ENCODE measurements at regions not wholly inside any gene's neighbourhood (a gene's known extent, or its start where the extent isn't known, plus 50 kb on each side); places are given as distances from the start of the nearest gene placed in this dataset.

DNA sequence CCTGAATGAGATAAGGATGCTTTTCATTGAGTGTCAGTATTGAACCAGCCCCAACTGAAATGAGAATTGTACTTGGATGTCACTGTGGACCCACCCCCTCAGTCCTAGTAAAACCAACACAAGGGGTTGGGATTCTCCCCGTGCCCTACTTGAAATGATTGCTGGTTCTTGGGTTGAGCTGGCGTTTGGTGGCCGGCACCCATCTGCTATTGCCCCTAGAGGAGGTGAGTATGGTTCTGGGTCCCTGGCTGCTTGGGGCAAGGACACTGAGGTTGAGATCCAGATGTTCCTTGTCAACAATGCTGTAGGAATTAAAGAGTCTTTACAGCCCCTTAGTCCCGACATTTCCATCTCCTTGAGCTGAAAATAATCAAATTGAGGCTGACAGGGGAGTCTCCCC, 170.0 kb upstream of the ZNF32 start:
- Histone ChIP-seq H3K9me3 (ENCODE audit: control insufficient read depth, insufficient read depth, low read length) (no peaks in the 10 kb centered on the region), H3K36me3 (ENCODE audit: control insufficient read depth, insufficient read depth, low read length) (no peaks in the 10 kb centered on the region), H3K27me3 (ENCODE audit: control insufficient read depth, insufficient read depth, low read length) (no peaks in the 10 kb centered on the region), H3K4me1 (ENCODE audit: control insufficient read depth, insufficient read depth, low read length) (no peaks in the 10 kb centered on the region), H3K9ac (ENCODE audit: low read depth, low read length) (no peak overlapping the region), H3K4me3 (ENCODE audit: low read depth, low read length) (no peak overlapping the region)

DNA sequence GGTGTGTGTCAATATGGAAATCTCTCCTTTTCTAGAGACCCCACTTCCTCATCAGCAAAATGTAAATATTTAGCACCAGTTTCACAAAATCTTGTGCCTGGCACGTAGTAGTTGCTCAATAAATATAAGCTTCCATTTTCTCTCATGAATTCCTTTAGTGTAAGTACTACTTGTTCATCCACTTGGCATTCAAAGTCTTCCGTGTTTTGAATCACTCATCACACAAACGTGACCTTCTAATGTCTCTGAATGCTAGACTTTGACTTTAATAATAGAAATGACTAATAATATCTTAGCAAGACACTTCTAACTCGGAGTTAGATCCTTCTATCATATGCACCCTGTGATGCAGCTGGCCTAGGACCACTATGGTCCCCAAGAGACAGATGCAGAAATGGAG, 168.7 kb upstream of the ZNF32 start:
- Histone ChIP-seq H3K36me3 (ENCODE audit: control insufficient read depth, insufficient read depth, low read length) (no peaks in the 10 kb centered on the region), H3K27me3 (ENCODE audit: control insufficient read depth, insufficient read depth, low read length) (no peaks in the 10 kb centered on the region), H3K4me1 (ENCODE audit: control insufficient read depth, insufficient read depth, low read length) (no peaks in the 10 kb centered on the region), H3K4me3 (ENCODE audit: low read depth, low read length) (no peak overlapping the region), H3K9ac (ENCODE audit: low read depth, low read length) (no peak overlapping the region), H3K9me3 (ENCODE audit: control insufficient read depth, insufficient read depth, low read length) (no peaks in the 10 kb centered on the region)

DNA sequence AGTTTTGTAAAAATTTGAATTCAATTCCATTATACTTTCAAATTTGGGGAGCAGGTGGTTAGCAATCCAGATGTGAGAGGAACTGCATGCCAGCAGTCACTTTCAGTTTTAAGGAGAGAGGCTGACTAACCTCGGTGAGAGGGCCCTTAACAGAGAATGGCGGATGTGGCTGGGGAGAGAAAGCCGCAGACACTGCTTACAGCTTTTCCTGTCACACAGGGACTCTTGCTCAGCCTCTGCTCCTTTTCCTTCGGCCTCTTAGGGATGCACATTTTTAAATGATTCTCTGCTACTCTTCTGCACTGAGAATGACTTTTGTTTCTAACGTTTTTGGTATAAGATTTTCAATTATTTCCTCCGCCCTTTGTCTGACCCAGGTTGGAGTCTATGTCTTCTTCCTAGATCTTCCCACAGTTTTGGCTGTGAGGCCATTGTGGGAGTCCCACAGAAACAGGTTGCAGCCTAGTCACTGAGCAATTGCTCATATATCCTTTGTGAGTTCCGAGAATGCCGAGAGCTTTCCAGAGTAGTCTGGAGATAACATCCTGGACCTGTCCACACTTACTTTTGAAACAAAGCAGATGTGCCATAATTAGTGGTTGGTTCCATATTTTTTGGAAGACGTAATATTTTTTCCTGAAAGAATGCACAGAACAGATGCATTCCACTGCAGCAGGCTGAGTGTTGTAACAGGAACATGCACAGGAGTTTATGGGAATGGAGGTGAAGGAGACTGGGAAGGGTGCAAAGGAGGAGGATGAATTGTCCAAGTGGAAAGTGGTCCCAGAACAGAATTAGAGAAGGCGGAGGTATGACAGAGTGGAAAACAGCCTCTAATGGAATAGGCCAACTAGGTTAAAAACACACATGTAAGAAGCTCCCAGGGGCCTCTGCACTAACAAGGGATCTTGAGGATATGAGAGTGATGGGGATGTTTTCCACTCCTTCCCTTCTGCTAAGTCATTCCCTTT, 168.0 kb upstream of the ZNF32 start:
- Histone ChIP-seq H3K9ac (ENCODE audit: low read depth, low read length) (no peak overlapping the region), H3K4me3 (ENCODE audit: low read depth, low read length) (no peak overlapping the region), H3K9me3 (ENCODE audit: control insufficient read depth, insufficient read depth, low read length) (no peaks in the 10 kb centered on the region), H3K27me3 (ENCODE audit: control insufficient read depth, insufficient read depth, low read length) (no peaks in the 10 kb centered on the region), H3K36me3 (ENCODE audit: control insufficient read depth, insufficient read depth, low read length) (no peaks in the 10 kb centered on the region), H3K4me1 (ENCODE audit: control insufficient read depth, insufficient read depth, low read length) (no peaks in the 10 kb centered on the region)

DNA sequence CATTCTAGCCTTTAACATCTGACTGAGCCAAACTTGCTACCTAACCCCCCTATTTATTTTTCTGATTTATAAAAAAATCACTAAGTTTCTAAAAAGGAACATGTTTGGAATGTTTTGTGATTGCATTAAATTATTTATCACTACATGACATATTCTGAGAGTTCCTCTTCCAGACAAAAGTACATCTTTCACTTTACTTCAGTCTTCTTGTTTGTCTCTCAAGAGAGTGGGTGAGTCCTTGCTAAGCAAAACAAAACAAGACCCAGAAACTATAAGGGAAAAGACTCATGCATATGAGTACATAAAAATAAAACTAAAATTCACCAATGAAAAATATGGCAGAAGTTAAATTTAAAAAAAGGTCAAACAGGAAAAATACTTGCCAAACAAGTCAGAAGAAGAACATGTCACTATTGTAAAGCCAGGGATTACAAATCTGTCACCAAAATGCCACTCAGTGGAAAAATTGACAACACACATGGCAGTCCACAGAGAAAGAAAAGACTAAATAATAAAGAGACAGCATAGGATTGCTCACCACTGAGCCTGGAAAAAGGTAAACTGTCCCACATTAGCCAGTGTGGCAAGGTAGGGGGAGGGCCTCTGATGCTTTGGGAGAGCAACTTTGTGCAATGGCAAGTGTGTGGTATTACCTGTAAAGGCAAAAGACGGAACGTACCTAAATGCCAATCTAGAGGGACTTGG, 166.7 kb upstream of the ZNF32 start:
- H3K4me3 ChIP-seq (ENCODE audit: low read depth, low read length) = no peak overlapping the region
- no peaks in the 10 kb centered on the region for H3K9me3 ChIP-seq (ENCODE audit: control insufficient read depth, insufficient read depth, low read length)
- no peaks in the 10 kb centered on the region for H3K4me1 ChIP-seq (ENCODE audit: control insufficient read depth, insufficient read depth, low read length)
- H3K36me3 ChIP-seq (ENCODE audit: control insufficient read depth, insufficient read depth, low read length) = no peaks in the 10 kb centered on the region
- H3K9ac ChIP-seq (ENCODE audit: low read depth, low read length) = no peak overlapping the region
- no peaks in the 10 kb centered on the region for H3K27me3 ChIP-seq (ENCODE audit: control insufficient read depth, insufficient read depth, low read length)

DNA sequence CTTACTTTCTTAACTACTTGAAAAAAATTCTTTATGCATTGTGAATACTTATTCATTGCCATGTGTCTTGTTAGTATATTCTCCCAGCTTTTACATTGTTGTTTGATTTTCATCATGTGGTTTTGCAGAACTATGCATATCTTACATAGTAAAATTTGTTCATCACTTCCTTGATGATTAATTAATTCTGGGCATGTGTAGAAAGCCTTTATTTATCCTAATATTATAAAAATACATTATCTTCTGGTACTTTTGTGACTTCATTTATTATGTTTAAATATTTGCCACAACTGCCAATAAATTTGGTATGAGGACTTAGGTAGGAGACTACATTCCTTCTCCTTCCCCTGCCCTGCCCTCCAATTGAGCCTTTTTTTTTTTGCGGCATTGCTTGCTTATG, 166.0 kb upstream of the ZNF32 start:
- no peaks in the 10 kb centered on the region for H3K4me1 ChIP-seq (ENCODE audit: control insufficient read depth, insufficient read depth, low read length)
- H3K27me3 ChIP-seq (ENCODE audit: control insufficient read depth, insufficient read depth, low read length) = no peaks in the 10 kb centered on the region
- no peak overlapping the region for H3K9ac ChIP-seq (ENCODE audit: low read depth, low read length)
- H3K9me3 ChIP-seq (ENCODE audit: control insufficient read depth, insufficient read depth, low read length) = no peaks in the 10 kb centered on the region
- no peak overlapping the region for H3K4me3 ChIP-seq (ENCODE audit: low read depth, low read length)
- H3K36me3 ChIP-seq (ENCODE audit: control insufficient read depth, insufficient read depth, low read length) = no peaks in the 10 kb centered on the region

DNA sequence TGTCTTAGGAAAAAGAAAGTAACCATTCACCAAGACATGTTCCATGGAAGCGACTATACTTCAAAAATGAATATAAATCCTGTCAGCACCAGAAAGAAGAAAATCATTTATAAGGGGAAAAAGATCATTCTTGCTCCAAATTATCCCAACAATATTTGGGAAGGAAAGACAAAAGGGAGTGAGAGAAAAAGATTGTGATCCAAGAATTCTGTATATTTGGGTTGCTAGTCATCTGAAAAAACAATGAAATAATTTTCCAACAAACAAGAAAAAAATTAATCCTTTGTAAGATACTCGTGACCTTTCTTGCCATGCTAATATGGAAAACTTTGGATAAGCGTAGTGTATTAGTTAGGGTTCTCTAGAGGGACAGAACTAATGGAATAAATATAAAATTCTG, 163.2 kb upstream of the ZNF32 start:
- Histone ChIP-seq H3K36me3 (ENCODE audit: control insufficient read depth, insufficient read depth, low read length) (no peaks in the 10 kb centered on the region), H3K9ac (ENCODE audit: low read depth, low read length) (no peak overlapping the region), H3K27me3 (ENCODE audit: control insufficient read depth, insufficient read depth, low read length) (no peaks in the 10 kb centered on the region), H3K9me3 (ENCODE audit: control insufficient read depth, insufficient read depth, low read length) (no peaks in the 10 kb centered on the region), H3K4me3 (ENCODE audit: low read depth, low read length) (no peak overlapping the region), H3K4me1 (ENCODE audit: control insufficient read depth, insufficient read depth, low read length) (no peaks in the 10 kb centered on the region)

DNA sequence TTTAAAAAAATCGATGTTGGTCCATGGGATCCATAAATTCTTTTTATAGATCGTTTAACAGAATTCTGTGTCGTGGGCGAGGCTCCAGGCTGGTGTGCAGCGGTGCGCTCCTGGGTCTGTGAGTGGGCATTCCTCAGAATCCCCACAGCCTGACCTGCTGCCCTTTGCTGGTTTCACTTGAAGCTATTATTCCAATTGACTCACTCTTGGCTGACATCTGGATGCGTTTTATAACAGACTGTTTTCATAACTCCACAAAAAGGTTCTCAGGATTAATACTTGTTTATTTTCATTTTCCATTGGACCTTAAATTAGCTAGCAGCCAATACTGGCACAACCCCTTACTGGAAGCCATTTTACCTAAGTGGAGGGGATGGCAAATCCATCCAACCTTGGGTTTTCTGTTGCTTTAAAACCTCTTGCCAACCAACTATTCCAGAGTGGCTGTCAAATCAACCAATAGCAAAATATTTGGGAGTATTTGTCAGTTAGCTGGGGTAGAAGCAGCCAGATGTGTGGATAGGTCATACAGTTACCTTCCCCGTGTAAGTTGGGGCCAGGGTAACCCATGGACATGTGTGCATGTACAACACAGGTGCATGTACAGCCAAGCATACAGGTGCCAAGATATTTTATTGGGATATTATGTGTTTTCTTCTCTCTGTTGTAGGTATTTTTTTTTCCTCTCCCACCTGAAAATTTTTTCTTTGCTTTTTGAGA, 160.7 kb upstream of the ZNF32 start:
- Histone ChIP-seq H3K27me3 (ENCODE audit: control insufficient read depth, insufficient read depth, low read length) (no peaks in the 10 kb centered on the region), H3K4me1 (ENCODE audit: control insufficient read depth, insufficient read depth, low read length) (no peaks in the 10 kb centered on the region), H3K36me3 (ENCODE audit: control insufficient read depth, insufficient read depth, low read length) (no peaks in the 10 kb centered on the region), H3K9me3 (ENCODE audit: control insufficient read depth, insufficient read depth, low read length) (no peaks in the 10 kb centered on the region), H3K9ac (ENCODE audit: low read depth, low read length) (no peak overlapping the region), H3K4me3 (ENCODE audit: low read depth, low read length) (no peak overlapping the region)

DNA sequence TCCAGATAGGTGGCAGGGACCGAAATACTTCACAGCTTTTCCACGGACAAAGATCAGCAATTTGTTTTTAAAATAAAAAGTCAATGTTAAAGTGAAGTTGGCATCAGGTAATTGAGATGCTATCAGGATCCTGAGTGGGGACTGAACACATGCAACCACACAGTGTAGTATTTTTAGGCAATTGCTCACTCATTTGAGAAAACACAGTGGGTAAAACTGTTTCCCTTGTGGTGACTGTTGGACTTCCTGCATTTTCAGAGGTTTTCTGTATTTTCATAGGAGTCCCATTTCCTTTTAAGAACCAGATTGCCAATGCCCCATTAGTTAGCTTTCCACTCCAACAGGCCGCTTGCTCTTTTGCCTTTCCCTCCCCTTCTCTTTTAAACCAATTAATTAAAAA, 159.5 kb upstream of the ZNF32 start:
- H3K9ac ChIP-seq (ENCODE audit: low read depth, low read length) = no peak overlapping the region
- no peaks in the 10 kb centered on the region for H3K9me3 ChIP-seq (ENCODE audit: control insufficient read depth, insufficient read depth, low read length)
- no peak overlapping the region for H3K4me3 ChIP-seq (ENCODE audit: low read depth, low read length)
- H3K27me3 ChIP-seq (ENCODE audit: control insufficient read depth, insufficient read depth, low read length) = no peaks in the 10 kb centered on the region
- no peaks in the 10 kb centered on the region for H3K4me1 ChIP-seq (ENCODE audit: control insufficient read depth, insufficient read depth, low read length)
- no peaks in the 10 kb centered on the region for H3K36me3 ChIP-seq (ENCODE audit: control insufficient read depth, insufficient read depth, low read length)

DNA sequence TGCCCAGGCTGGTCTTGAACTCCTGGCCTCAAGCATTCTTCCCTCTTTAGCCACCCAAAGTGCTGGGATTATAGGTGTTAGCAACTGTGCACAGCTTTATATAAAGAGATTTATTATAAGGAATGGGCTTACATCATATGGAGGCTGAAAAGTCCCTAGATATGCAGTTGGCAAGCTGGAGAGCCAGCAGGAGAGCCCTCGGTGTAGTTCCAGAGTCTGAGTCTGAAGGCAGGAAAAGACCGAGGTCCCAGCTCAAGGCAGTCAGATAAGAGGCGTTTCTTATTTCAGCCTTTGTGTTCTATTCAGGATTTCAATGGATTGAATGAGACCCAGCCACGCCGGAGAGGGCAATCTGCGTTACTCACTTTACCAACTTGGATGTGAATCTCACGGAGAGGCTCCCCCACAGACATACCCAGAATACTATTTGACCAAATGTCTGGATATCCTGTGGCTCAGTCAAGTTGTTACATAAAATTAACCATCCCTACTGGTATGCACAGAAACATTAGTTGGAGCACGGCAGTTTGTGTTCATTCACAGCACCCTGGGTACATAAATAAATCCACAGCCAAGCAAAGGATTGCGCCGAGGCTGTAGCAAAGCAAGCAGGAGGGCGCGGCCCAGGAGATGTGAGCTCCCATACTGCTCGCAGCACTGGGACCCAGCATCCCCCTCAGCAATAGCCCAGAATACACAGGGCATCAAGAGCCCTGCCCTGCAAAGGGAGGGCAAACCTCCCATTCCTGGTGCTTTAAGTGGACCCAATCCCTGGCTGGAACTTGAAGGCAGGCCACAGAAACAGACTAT, 158.4 kb upstream of the ZNF32 start:
- Histone ChIP-seq H3K9ac (ENCODE audit: low read depth, low read length) (no peak overlapping the region), H3K9me3 (ENCODE audit: control insufficient read depth, insufficient read depth, low read length) (no peaks in the 10 kb centered on the region), H3K36me3 (ENCODE audit: control insufficient read depth, insufficient read depth, low read length) (no peaks in the 10 kb centered on the region), H3K4me3 (ENCODE audit: low read depth, low read length) (no peak overlapping the region), H3K27me3 (ENCODE audit: control insufficient read depth, insufficient read depth, low read length) (no peaks in the 10 kb centered on the region), H3K4me1 (ENCODE audit: control insufficient read depth, insufficient read depth, low read length) (no peaks in the 10 kb centered on the region)

DNA sequence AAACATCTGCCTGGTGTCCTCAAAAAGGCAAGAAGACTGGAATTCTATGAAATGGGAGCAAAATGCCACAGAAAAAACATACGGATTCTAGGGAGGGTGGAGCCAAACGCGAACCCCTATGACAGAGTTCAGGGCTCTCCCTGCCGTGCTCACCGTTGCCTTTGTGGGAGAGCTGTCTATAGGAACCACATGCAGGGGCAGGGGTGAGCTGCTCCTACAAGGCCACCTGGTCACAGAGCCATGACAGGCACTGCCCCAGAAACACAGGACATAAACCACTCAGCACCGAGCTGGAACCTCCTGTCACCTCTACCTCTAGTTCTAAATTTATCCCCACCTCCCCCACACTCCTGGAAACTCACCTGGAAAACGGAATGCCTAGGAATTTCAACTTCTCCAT, 155.1 kb upstream of the ZNF32 start:
- Histone ChIP-seq H3K4me3 (ENCODE audit: low read depth, low read length) (no peak overlapping the region), H3K27me3 (ENCODE audit: control insufficient read depth, insufficient read depth, low read length) (no peaks in the 10 kb centered on the region), H3K9me3 (ENCODE audit: control insufficient read depth, insufficient read depth, low read length) (no peaks in the 10 kb centered on the region), H3K4me1 (ENCODE audit: control insufficient read depth, insufficient read depth, low read length) (no peaks in the 10 kb centered on the region), H3K36me3 (ENCODE audit: control insufficient read depth, insufficient read depth, low read length) (no peaks in the 10 kb centered on the region), H3K9ac (ENCODE audit: low read depth, low read length) (no peak overlapping the region)

DNA sequence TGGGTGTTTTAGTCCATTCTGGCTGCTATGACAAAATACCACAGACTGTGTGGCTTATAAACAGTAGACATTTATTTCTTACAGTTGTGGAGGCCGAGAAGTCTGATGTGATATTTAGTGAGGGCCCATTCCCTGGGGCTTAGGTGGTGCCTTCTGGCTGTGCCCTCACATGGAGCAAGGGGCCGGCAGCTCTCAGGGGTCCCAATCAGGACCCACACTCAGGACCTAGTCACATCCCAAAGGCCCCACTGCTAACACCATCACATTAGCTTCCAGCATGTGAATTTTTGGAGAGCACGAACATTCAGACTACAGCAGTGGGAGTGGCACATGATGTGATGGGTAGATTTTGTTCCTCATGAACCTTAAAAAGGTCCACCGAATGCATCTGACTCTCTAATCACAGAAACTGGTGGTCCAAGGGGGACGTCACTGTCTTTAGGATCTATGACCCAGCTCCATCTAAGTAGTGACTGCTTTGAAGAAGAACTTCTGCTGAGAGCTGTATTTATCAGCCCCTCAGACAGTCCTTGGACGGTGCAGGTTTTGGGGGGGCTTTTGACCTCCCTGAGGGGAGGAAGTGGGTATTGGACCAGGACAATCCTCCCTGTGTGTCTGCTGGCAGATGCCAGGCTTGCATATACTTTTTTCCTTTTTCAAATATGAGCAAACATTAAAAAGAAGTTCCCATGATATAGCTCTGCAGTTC, 154.5 kb upstream of the ZNF32 start:
- no peak overlapping the region for H3K4me3 ChIP-seq (ENCODE audit: low read depth, low read length)
- H3K4me1 ChIP-seq (ENCODE audit: control insufficient read depth, insufficient read depth, low read length) = no peaks in the 10 kb centered on the region
- H3K27me3 ChIP-seq (ENCODE audit: control insufficient read depth, insufficient read depth, low read length) = no peaks in the 10 kb centered on the region

More for the DNA sequence above, 154.5 kb upstream of the ZNF32 start:
- Histone ChIP-seq H3K9ac (ENCODE audit: low read depth, low read length) (no peak overlapping the region), H3K9me3 (ENCODE audit: control insufficient read depth, insufficient read depth, low read length) (no peaks in the 10 kb centered on the region), H3K36me3 (ENCODE audit: control insufficient read depth, insufficient read depth, low read length) (no peaks in the 10 kb centered on the region)

Measured in iPS-15b (cell line).